Thoracic aorta (tissue), 2 donors: ENCODE measurements at regions not wholly inside any gene's neighbourhood (a gene's known extent, or its start where the extent isn't known, plus 50 kb on each side); places are given as distances from the start of the nearest gene placed in this dataset.
A peak's percentile ranks its signal among the peaks of the same experiment; 100 is the strongest.

Source experiments
- ATAC-seq: fragments of 150-250 bp; one replicate; pipeline ENCODE4 v1.8.0; 2017; ENCODE audit warnings: low read depth; ENCODE audit not compliant: insufficient number of reproducible peaks, low FRiP score
- DNase-seq: peaks from one replicate; pipeline ENCODE4 v3.0.0-alpha.2; 2020; ENCODE audit warnings: low spot score
- H3K27ac ChIP-seq, 2 donors: fragments of 200-600 bp; sonication (generic); 1 replicate in 1 of 2; 2 replicates in 1 of 2; pipeline ENCODE4 v1.5.1; 2016; ENCODE audit warnings: mild to moderate bottlenecking in 2 of 2, moderate library complexity in 2 of 2
- H3K27me3 ChIP-seq: fragments of 200-600 bp; sonication (generic); replicated peaks from 2 replicates; pipeline ENCODE4 v1.6.0; 2016; ENCODE audit warnings: mild to moderate bottlenecking; ENCODE audit not compliant: insufficient read depth
- H3K36me3 ChIP-seq: fragments of 200-600 bp; sonication (generic); one replicate; pipeline ENCODE4 v1.5.1; 2016
- H3K4me1 ChIP-seq, 2 donors: fragments of 200-600 bp; sonication (generic); 1 replicate in 1 of 2; 2 replicates in 1 of 2; pipeline versions ENCODE4 v1.5.1 to v1.6.0; 2016; ENCODE audit warnings: low read depth in 2 of 2, mild to moderate bottlenecking in 1 of 2; ENCODE audit not compliant: control insufficient read depth in 1 of 2
- H3K4me3 ChIP-seq: fragments of 200-600 bp; sonication (generic); 2 replicates; pipeline ENCODE4 v1.5.1; 2016; ENCODE audit warnings: mild to moderate bottlenecking
- H3K9me3 ChIP-seq: fragments of 200-600 bp; sonication (generic); 2 replicates; pipeline ENCODE4 v1.5.1; 2016
- TF ChIP-seq, protein P1 (sequence below): fragments of 200-600 bp; sonication (generic); IDR thresholded peaks from one replicate; pipeline ENCODE4 v1.5.1; 2019; ENCODE audit warnings: antibody characterized with exemption

DNA sequence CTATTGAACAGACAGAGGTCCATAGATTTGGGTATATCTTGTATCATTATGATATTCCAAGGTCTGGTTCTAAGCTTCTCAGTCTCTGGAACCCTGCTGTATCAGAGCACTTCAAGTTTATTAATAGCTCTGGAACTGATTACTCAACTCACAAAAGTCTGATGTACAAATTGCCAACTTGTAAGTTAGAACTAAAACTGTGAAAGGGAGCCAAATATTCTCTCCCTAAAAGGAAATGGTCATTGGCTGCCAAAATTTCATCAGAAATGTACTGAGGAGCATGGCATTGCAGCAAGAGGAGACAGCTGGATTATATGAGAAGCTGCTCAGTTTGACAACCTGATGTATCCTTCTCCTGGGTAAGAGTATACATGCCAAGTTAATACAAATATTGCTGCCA, 828.8 kb upstream of the SEL1L start:
- TF ChIP-seq, protein P1, sequence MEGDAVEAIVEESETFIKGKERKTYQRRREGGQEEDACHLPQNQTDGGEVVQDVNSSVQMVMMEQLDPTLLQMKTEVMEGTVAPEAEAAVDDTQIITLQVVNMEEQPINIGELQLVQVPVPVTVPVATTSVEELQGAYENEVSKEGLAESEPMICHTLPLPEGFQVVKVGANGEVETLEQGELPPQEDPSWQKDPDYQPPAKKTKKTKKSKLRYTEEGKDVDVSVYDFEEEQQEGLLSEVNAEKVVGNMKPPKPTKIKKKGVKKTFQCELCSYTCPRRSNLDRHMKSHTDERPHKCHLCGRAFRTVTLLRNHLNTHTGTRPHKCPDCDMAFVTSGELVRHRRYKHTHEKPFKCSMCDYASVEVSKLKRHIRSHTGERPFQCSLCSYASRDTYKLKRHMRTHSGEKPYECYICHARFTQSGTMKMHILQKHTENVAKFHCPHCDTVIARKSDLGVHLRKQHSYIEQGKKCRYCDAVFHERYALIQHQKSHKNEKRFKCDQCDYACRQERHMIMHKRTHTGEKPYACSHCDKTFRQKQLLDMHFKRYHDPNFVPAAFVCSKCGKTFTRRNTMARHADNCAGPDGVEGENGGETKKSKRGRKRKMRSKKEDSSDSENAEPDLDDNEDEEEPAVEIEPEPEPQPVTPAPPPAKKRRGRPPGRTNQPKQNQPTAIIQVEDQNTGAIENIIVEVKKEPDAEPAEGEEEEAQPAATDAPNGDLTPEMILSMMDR: no peak
- H3K27me3 ChIP-seq: no peaks in the 10 kb centered on the region
- H3K4me1 ChIP-seq: peaks cover 0 to 9% of the 10 kb centered on the region in 2 donors
- peak; percentile 93 for ATAC-seq
- no peak overlapping the region for H3K4me3 ChIP-seq
- no peaks in the 10 kb centered on the region for H3K36me3 ChIP-seq
- H3K27ac ChIP-seq: peak overlapping the region in 1 of 2 donors; percentile 51
- no peak for DNase-seq
- H3K9me3 ChIP-seq: no peaks in the 10 kb centered on the region

DNA sequence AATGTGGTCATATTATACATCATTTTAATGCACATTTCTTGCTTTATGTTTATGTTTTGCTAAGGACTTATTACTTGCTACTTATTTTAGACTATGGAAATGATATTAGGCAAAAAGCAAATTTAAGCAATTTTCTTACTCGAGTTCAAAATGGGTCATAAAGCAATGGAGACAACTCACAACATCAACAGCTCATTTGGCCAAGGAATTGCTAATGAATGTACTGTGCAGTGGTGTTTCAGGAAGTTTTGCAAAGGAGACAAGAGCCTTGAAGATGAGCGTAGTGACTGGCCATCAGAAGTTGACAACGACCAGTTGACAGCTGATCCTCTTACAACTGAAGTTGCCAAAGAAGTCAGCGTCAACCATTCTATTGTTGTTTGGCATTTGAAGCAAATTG, 831.8 kb upstream of the SEL1L start:
- DNase-seq: no peak
- no peaks in the 10 kb centered on the region for H3K27me3 ChIP-seq
- peaks cover 0 to 9% of the 10 kb centered on the region in 2 donors for H3K4me1 ChIP-seq
- TF ChIP-seq, protein P1: no peak
- H3K36me3 ChIP-seq: no peaks in the 10 kb centered on the region
- H3K27ac ChIP-seq: no peak overlapping the region
- no peak for ATAC-seq
- no peak overlapping the region for H3K4me3 ChIP-seq
- no peaks in the 10 kb centered on the region for H3K9me3 ChIP-seq

DNA sequence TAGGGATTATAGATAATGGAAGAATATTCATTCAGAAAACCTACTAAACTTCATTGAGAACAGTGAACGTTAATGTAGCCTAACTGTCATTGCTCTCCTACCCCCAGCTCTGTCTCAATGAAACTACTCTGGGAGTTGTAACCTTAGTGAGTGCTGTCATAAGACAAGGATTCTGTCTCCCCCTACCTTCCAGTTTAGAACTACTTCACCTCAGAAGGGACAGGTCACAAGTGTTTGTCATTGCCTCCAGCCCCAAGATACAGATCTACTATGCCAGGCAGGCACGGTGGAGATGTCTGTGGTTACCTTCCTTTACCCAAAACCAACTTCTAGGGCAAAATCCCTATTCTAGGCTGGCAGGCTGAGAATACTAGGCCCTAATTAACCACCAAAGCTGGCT, 833.1 kb upstream of the SEL1L start:
- TF ChIP-seq, protein P1: no peak

DNA sequence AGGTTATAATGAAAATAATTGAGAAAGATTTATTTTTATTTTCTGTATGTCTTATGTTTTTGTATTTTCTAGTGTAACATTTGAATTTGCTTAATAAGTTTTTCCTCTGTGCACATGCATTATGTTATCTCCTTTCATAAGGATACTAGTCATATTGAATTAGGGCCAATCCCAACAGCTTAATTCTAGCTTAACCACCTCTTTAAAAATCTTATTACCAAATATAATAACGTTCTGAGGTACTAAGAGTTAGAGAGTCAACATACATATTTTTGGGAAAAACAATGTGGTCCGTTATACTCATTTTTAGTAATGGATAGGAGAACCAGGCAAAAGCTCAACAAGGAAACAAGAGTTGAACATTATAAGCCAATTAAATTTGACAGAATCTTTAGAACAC, 845.6 kb upstream of the SEL1L start:
- no peak overlapping the region for H3K4me3 ChIP-seq
- no peaks in the 10 kb centered on the region for H3K27me3 ChIP-seq
- no peaks in the 10 kb centered on the region for H3K9me3 ChIP-seq
- no peak overlapping the region for H3K27ac ChIP-seq
- peaks cover 0 to 4% of the 10 kb centered on the region in 2 donors for H3K4me1 ChIP-seq
- ATAC-seq: no peak
- no peaks in the 10 kb centered on the region for H3K36me3 ChIP-seq
- TF ChIP-seq, protein P1: no peak
- no peak for DNase-seq

More for the DNA sequence above, 833.1 kb upstream of the SEL1L start:
- no peak for ATAC-seq
- Histone ChIP-seq H3K27ac (no peak overlapping the region), H3K4me1 (peaks cover 0 to 9% of the 10 kb centered on the region in 2 donors), H3K36me3 (no peaks in the 10 kb centered on the region), H3K27me3 (no peaks in the 10 kb centered on the region), H3K4me3 (no peak overlapping the region), H3K9me3 (no peaks in the 10 kb centered on the region)
- DNase-seq: no peak

DNA sequence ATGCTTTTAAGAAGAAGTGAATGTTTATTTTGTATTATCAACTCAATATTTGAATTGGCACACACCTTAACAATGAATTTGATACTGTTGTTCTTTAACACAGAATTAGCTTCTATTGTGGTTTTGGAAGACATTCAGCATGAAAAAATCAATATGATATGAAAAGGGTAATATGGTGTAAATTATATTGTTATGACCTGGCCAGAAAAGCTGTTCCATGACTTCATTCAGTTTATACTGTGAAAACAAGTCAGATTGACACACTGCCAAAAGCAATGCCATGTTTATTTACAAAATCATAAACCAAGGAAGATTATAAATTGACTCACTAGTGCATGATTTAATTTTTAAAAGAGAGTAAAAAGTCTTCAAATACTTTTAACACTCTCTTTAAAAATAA, 851.4 kb upstream of the SEL1L start:
- Histone ChIP-seq H3K4me3 (no peak overlapping the region), H3K36me3 (no peaks in the 10 kb centered on the region), H3K27ac (peak overlapping the region; percentile 84 to 91), H3K27me3 (no peaks in the 10 kb centered on the region), H3K4me1 (peaks cover 7 to 24% of the 10 kb centered on the region in 2 donors), H3K9me3 (no peaks in the 10 kb centered on the region)
- ATAC-seq (no peak), DNase-seq (no peak)
- TF ChIP-seq, protein P1: no peak
